Tibial nerve (tissue), 4 donors: ENCODE measurements at regions not wholly inside any gene's neighbourhood (a gene's known extent, or its start where the extent isn't known, plus 50 kb on each side); places are given as distances from the start of the nearest gene placed in this dataset.

Source experiments
- EP300 ChIP-seq, 2 donors: sonication (generic); formaldehyde crosslinking; IDR thresholded peaks; one replicate each; pipeline ENCODE4 v1.6.1; 2017; ENCODE audit warnings: antibody characterized with exemption in 2 of 2, mild to moderate bottlenecking in 1 of 2
- POLR2A ChIP-seq, 2 donors: fragments of 450-650 bp; IDR thresholded peaks; one replicate each; pipeline ENCODE4 v1.6.1; 2017; ENCODE audit warnings: antibody characterized with exemption in 2 of 2, mild to moderate bottlenecking in 2 of 2, moderate library complexity in 2 of 2
- TF ChIP-seq, protein P1 (sequence below), 5 experiments: fragments of 200-600 bp in 3 of 5; fragments of 450-650 bp in 2 of 5; sonication (generic) in 3 of 5; IDR thresholded peaks; one replicate each; pipeline ENCODE4 v1.5.1; 2016 to 2019; ENCODE audit warnings: antibody characterized with exemption in 5 of 5, mild to moderate bottlenecking in 3 of 5, moderate library complexity in 2 of 5

DNA sequence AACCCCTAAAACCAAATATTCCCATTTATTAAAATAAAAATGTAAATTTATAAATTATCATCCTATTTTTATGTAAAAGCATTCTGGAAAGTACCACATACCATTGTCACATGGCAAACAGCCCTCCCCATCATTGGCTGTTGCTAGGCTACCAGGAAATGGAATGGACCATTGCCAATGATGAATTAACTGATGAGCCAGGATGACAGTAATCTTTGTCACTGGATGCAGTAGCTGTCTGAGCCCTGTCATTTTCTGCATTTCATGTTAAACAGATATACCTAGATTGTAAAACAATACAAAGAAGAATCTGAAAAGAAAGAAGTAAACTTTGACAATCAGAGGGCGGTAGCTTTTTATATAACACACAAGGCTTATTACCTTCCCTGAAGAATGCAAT lies 641.4 kb downstream of the BCL11A start:
- TF ChIP-seq, protein P1, sequence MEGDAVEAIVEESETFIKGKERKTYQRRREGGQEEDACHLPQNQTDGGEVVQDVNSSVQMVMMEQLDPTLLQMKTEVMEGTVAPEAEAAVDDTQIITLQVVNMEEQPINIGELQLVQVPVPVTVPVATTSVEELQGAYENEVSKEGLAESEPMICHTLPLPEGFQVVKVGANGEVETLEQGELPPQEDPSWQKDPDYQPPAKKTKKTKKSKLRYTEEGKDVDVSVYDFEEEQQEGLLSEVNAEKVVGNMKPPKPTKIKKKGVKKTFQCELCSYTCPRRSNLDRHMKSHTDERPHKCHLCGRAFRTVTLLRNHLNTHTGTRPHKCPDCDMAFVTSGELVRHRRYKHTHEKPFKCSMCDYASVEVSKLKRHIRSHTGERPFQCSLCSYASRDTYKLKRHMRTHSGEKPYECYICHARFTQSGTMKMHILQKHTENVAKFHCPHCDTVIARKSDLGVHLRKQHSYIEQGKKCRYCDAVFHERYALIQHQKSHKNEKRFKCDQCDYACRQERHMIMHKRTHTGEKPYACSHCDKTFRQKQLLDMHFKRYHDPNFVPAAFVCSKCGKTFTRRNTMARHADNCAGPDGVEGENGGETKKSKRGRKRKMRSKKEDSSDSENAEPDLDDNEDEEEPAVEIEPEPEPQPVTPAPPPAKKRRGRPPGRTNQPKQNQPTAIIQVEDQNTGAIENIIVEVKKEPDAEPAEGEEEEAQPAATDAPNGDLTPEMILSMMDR (IDR thresholded peaks at IDR 0.05), result no peak
- TF ChIP-seq EP300 (IDR thresholded peaks at IDR 0.05) (no peak), POLR2A (IDR thresholded peaks at IDR 0.05) (no peak)
